HCT116 (cell line): ENCODE measurements at regions not wholly inside any gene's neighbourhood (a gene's known extent, or its start where the extent isn't known, plus 50 kb on each side); places are given as distances from the start of the nearest gene placed in this dataset.

Experiments used
- ATAC-seq: fragments of 200-7000 bp; cut with Tn5 transposase; 2 replicates; pipeline ENCODE4 v1.9.1; 2020; ENCODE audit warnings: mild to moderate bottlenecking, moderate library complexity
- BruUV-seq: library from RNA; stranded (reverse); fragments of 400-500 nt; replicated peaks from 2 replicates; lab custom pipeline; 2021; lab: Mats Ljungman, UMichigan
- CTCF ChIA-PET: fragments of 300-600 bp; sonication (Branson Sonifier 250); formaldehyde crosslinking; loops from one replicate; lab custom pipeline; 2021; ENCODE audit warnings: antibody characterized with exemption; lab: Charles Lee
- POLR2A ChIA-PET: fragments of 300-600, 350-600 bp; sonication (Branson Sonifier 250); formaldehyde crosslinking; loops from one replicate; lab custom pipeline; 2021; ENCODE audit warnings: antibody characterized with exemption; lab: Charles Lee
- RAD21 ChIA-PET, 2 experiments: fragments of 300-600 bp; sonication (Branson Sonifier 250); formaldehyde crosslinking; loops; one replicate each; lab custom pipeline; 2023; ENCODE audit warnings: low total read pairs in 2 of 2; ENCODE audit not compliant: uncharacterized antibody in 2 of 2, unreplicated experiment in 2 of 2, low non-redundant PET in 1 of 2; lab: Charles Lee
- DNase-seq: peaks from one replicate; pipeline ENCODE4 v3.0.0-alpha.2; 2010; ENCODE audit warnings: low read depth, low spot score
- H2AFZ ChIP-seq: fragments of 200-600 bp; shearing (Covaris generic), sonication (generic); 2 replicates; pipeline ENCODE4 v1.6.1; 2017; ENCODE audit warnings: low read depth, mixed run types, mixed read lengths, antibody characterized with exemption, low read length; ENCODE audit not compliant: poor library complexity, severe bottlenecking
- H3K27ac ChIP-seq: 2 replicates; pipeline ENCODE4 v1.5.1; 2012; ENCODE audit warnings: low read depth, low read length
- H3K27me3 ChIP-seq: fragments of 200-600 bp; sonication (generic); 2 replicates; pipeline ENCODE4 v1.6.1; 2016; ENCODE audit warnings: mixed run types, low read length, mixed read lengths; ENCODE audit not compliant: insufficient read depth
- H3K36me3 ChIP-seq, 2 experiments: fragments of 200-500 bp in 1 of 2; fragments of 200-600 bp in 1 of 2; sonication (Bioruptor generic) in 1 of 2; sonication (generic) in 1 of 2; 2 replicates each; pipeline versions ENCODE4 v1.5.1 to v1.6.1; 2014 to 2016; ENCODE audit warnings: low read length in 2 of 2, inconsistent platforms in 1 of 2, mixed read lengths in 1 of 2, mixed run types in 1 of 2; ENCODE audit not compliant: insufficient read depth in 2 of 2, control insufficient read depth in 1 of 2
- H3K4me1 ChIP-seq, 2 experiments: fragments of 200-600 bp in 1 of 2; sonication (generic) in 1 of 2; 2 replicates each; pipeline versions ENCODE4 v1.5.1 to v1.6.1; 2012 to 2017; ENCODE audit warnings: low read length in 2 of 2, inconsistent platforms in 1 of 2, mild to moderate bottlenecking in 1 of 2, mixed read lengths in 1 of 2, mixed run types in 1 of 2, moderate library complexity in 1 of 2; ENCODE audit not compliant: insufficient read depth in 2 of 2, control insufficient read depth in 1 of 2
- H3K4me2 ChIP-seq: fragments of 200-600 bp; sonication (generic); 2 replicates; pipeline ENCODE4 v1.6.1; 2017; ENCODE audit warnings: mixed run types, low read length, mixed read lengths
- H3K4me3 ChIP-seq, 2 experiments: fragments of 200-600 bp in 1 of 2; sonication (generic) in 1 of 2; replicated peaks in 1 of 2; 2 replicates each; pipeline ENCODE4 v1.5.1; 2011 to 2016; ENCODE audit warnings: low read length in 2 of 2, control low read depth in 1 of 2, low read depth in 1 of 2, mild to moderate bottlenecking in 1 of 2, mixed read lengths in 1 of 2, mixed run types in 1 of 2
- H3K79me2 ChIP-seq: fragments of 200-600 bp; sonication (generic); 2 replicates; pipeline ENCODE4 v1.6.1; 2017; ENCODE audit warnings: mild to moderate bottlenecking, mixed run types, low read length, moderate library complexity, mixed read lengths; ENCODE audit not compliant: insufficient read depth
- H3K9ac ChIP-seq: fragments of 200-600 bp; sonication (generic); 2 replicates; pipeline ENCODE4 v1.6.1; 2016; ENCODE audit warnings: low read length, mixed read lengths
- H3K9me2 ChIP-seq: fragments of 200-600 bp; sonication (generic), shearing (Covaris generic); 2 replicates; pipeline ENCODE4 v1.6.1; 2017; ENCODE audit warnings: mixed run types, mild to moderate bottlenecking, moderate library complexity; ENCODE audit not compliant: insufficient read depth
- H3K9me3 ChIP-seq, 2 experiments: fragments of 200-500 bp in 1 of 2; fragments of 200-600 bp in 1 of 2; sonication (Bioruptor generic) in 1 of 2; sonication (generic) in 1 of 2; 2 replicates each; pipeline ENCODE4 v1.6.1; 2014 to 2017; ENCODE audit warnings: low read length in 2 of 2, mixed read lengths in 2 of 2, inconsistent platforms in 1 of 2, low read depth in 1 of 2, mild to moderate bottlenecking in 1 of 2, mixed run types in 1 of 2, moderate library complexity in 1 of 2; ENCODE audit not compliant: control insufficient read depth in 1 of 2, insufficient read depth in 1 of 2
- H4K20me1 ChIP-seq: fragments of 200-600 bp; sonication (generic), shearing (Covaris generic); 2 replicates; pipeline ENCODE4 v1.6.1; 2017; ENCODE audit warnings: mixed run types, mild to moderate bottlenecking, moderate library complexity; ENCODE audit not compliant: insufficient read depth
- ATF3 ChIP-seq: IDR thresholded peaks from 2 replicates; pipeline ENCODE4 v1.6.1; 2012
- CBX3 ChIP-seq: IDR thresholded peaks from 2 replicates; pipeline ENCODE4 v1.6.1; 2012; ENCODE audit warnings: low read depth
- CEBPB ChIP-seq: IDR thresholded peaks from 2 replicates; pipeline ENCODE4 v1.6.1; 2012; ENCODE audit warnings: low read depth
- CTCF ChIP-seq, 3 experiments: fragments of 200-600 bp in 1 of 3; sonication (generic) in 1 of 3; IDR thresholded peaks in 2 of 3; conservative IDR thresholded peaks in 1 of 3; 2 replicates each; pipeline ENCODE4 v1.5.1; 2012 to 2017; ENCODE audit warnings: low read depth in 2 of 3, low read length in 2 of 3, antibody characterized with exemption in 1 of 3, borderline replicate concordance in 1 of 3, control low read depth in 1 of 3, mild to moderate bottlenecking in 1 of 3, mixed read lengths in 1 of 3, mixed run types in 1 of 3, moderate library complexity in 1 of 3; ENCODE audit not compliant: insufficient read depth in 1 of 3
- EGR1 ChIP-seq: IDR thresholded peaks from 2 replicates; pipeline ENCODE4 v1.6.1; 2012; ENCODE audit warnings: low read depth
- ELF1 ChIP-seq: IDR thresholded peaks from 2 replicates; pipeline ENCODE4 v1.6.1; 2012; ENCODE audit warnings: low read depth, borderline replicate concordance
- JUND ChIP-seq: IDR thresholded peaks from 2 replicates; pipeline ENCODE4 v1.6.1; 2012
- MAX ChIP-seq: IDR thresholded peaks from 2 replicates; pipeline ENCODE4 v1.6.1; 2012
- POLR2A ChIP-seq: IDR thresholded peaks from 2 replicates; pipeline ENCODE4 v1.7.0; 2011; ENCODE audit warnings: borderline replicate concordance; ENCODE audit not compliant: insufficient read depth, insufficient read length; ENCODE audit errors: extremely low read depth
- SRF ChIP-seq: IDR thresholded peaks from 2 replicates; pipeline ENCODE4 v1.6.1; 2012; ENCODE audit warnings: low read depth
- TCF7L2 ChIP-seq: IDR thresholded peaks from 2 replicates; pipeline ENCODE4 v1.7.0; 2011; ENCODE audit warnings: borderline replicate concordance, inconsistent platforms; ENCODE audit not compliant: insufficient read depth, insufficient read length; ENCODE audit errors: extremely low read depth
- YY1 ChIP-seq: IDR thresholded peaks from 2 replicates; pipeline ENCODE4 v1.6.1; 2011; ENCODE audit warnings: low read length, low read depth, moderate library complexity, mild to moderate bottlenecking; ENCODE audit not compliant: insufficient replicate concordance; ENCODE audit errors: extremely low read depth
- ZBTB33 ChIP-seq: IDR thresholded peaks from 2 replicates; pipeline ENCODE4 v1.6.1; 2011; ENCODE audit warnings: mild to moderate bottlenecking, low read length, moderate library complexity; ENCODE audit not compliant: insufficient replicate concordance; ENCODE audit errors: extremely low read depth
- ZFX ChIP-seq: fragments of 450-650 bp; IDR thresholded peaks from 2 replicates; pipeline ENCODE4 v1.6.1; 2017
- intact Hi-C: fragments of 100-400 bp; cut with micrococcal nuclease; formaldehyde crosslinking; loops from 2 replicates; pipeline ENCODE4 v1.10.0; 2022

- H3K4me3 ChIP-seq, result no peak overlapping the region
- no peak overlapping the region for H3K27ac ChIP-seq
- H3K9me3 ChIP-seq, result no peaks in the 10 kb centered on the region
- DNase-seq (no peak), ATAC-seq (no peak)
- ChIA-PET POLR2A (no interaction called here), CTCF (no interaction called here), RAD21 (no interaction called here)
- intact Hi-C loops, result no loop called here
- BruUV-seq, result no TSS peak
- peaks cover 0 to 8% of the 10 kb centered on the region in 2 experiments; a peak in 1 of 4 replicates for H3K4me1 ChIP-seq
- TF ChIP-seq POLR2A (no peak), JUND (no peak), CBX3 (no peak), ZBTB33 (no peak), YY1 (no peak), ATF3 (no peak), ELF1 (no peak), TCF7L2 (no peak), ZFX (no peak), CEBPB (no peak), SRF (no peak), MAX (no peak), EGR1 (no peak), CTCF (IDR thresholded peaks at IDR 0.05 in 2 of 3, conservative IDR thresholded peaks at IDR 0.05 in 1 of 3; ENCODE audit: borderline replicate concordance in 1 of 3, insufficient read depth in 1 of 3, low read depth in 2 of 3, low read length in 2 of 3) (no peak)
- H3K79me2 ChIP-seq, result no peaks in the 10 kb centered on the region
- H3K36me3 ChIP-seq, result no peaks in the 10 kb centered on the region
- H3K27me3 ChIP-seq, result 0 out of 2 replicates have a peak, but pooled peaks cover 7% of the 10 kb centered on the region
- H3K9ac ChIP-seq, result no peak overlapping the region
- no peak overlapping the region for H3K4me2 ChIP-seq
- H2AFZ ChIP-seq, result no peak overlapping the region
- H4K20me1 ChIP-seq, result no peaks in the 10 kb centered on the region
- no peaks in the 10 kb centered on the region for H3K9me2 ChIP-seq
These were observed 296.1 kb downstream of the OSR1 start for GRCh38 chr2:19062370-19062769.
